HCT116 (cell line): ENCODE measurements at regions not wholly inside any gene's neighbourhood (a gene's known extent, or its start where the extent isn't known, plus 50 kb on each side); places are given as distances from the start of the nearest gene placed in this dataset.

Experiments used
- ATAC-seq: fragments of 200-7000 bp; cut with Tn5 transposase; 2 replicates; pipeline ENCODE4 v1.9.1; 2020; ENCODE audit warnings: mild to moderate bottlenecking, moderate library complexity
- BruUV-seq: library from RNA; stranded (reverse); fragments of 400-500 nt; replicated peaks from 2 replicates; lab custom pipeline; 2021; lab: Mats Ljungman, UMichigan
- CTCF ChIA-PET: fragments of 300-600 bp; sonication (Branson Sonifier 250); formaldehyde crosslinking; loops from one replicate; lab custom pipeline; 2021; ENCODE audit warnings: antibody characterized with exemption; lab: Charles Lee
- POLR2A ChIA-PET: fragments of 300-600, 350-600 bp; sonication (Branson Sonifier 250); formaldehyde crosslinking; loops from one replicate; lab custom pipeline; 2021; ENCODE audit warnings: antibody characterized with exemption; lab: Charles Lee
- RAD21 ChIA-PET, 2 experiments: fragments of 300-600 bp; sonication (Branson Sonifier 250); formaldehyde crosslinking; loops; one replicate each; lab custom pipeline; 2023; ENCODE audit warnings: low total read pairs in 2 of 2; ENCODE audit not compliant: uncharacterized antibody in 2 of 2, unreplicated experiment in 2 of 2, low non-redundant PET in 1 of 2; lab: Charles Lee
- DNase-seq: peaks from one replicate; pipeline ENCODE4 v3.0.0-alpha.2; 2010; ENCODE audit warnings: low read depth, low spot score
- H2AFZ ChIP-seq: fragments of 200-600 bp; shearing (Covaris generic), sonication (generic); 2 replicates; pipeline ENCODE4 v1.6.1; 2017; ENCODE audit warnings: low read depth, mixed run types, mixed read lengths, antibody characterized with exemption, low read length; ENCODE audit not compliant: poor library complexity, severe bottlenecking
- H3K27ac ChIP-seq: 2 replicates; pipeline ENCODE4 v1.5.1; 2012; ENCODE audit warnings: low read depth, low read length
- H3K27me3 ChIP-seq: fragments of 200-600 bp; sonication (generic); 2 replicates; pipeline ENCODE4 v1.6.1; 2016; ENCODE audit warnings: mixed run types, low read length, mixed read lengths; ENCODE audit not compliant: insufficient read depth
- H3K36me3 ChIP-seq, 2 experiments: fragments of 200-500 bp in 1 of 2; fragments of 200-600 bp in 1 of 2; sonication (Bioruptor generic) in 1 of 2; sonication (generic) in 1 of 2; 2 replicates each; pipeline versions ENCODE4 v1.5.1 to v1.6.1; 2014 to 2016; ENCODE audit warnings: low read length in 2 of 2, inconsistent platforms in 1 of 2, mixed read lengths in 1 of 2, mixed run types in 1 of 2; ENCODE audit not compliant: insufficient read depth in 2 of 2, control insufficient read depth in 1 of 2
- H3K4me1 ChIP-seq, 2 experiments: fragments of 200-600 bp in 1 of 2; sonication (generic) in 1 of 2; 2 replicates each; pipeline versions ENCODE4 v1.5.1 to v1.6.1; 2012 to 2017; ENCODE audit warnings: low read length in 2 of 2, inconsistent platforms in 1 of 2, mild to moderate bottlenecking in 1 of 2, mixed read lengths in 1 of 2, mixed run types in 1 of 2, moderate library complexity in 1 of 2; ENCODE audit not compliant: insufficient read depth in 2 of 2, control insufficient read depth in 1 of 2
- H3K4me2 ChIP-seq: fragments of 200-600 bp; sonication (generic); 2 replicates; pipeline ENCODE4 v1.6.1; 2017; ENCODE audit warnings: mixed run types, low read length, mixed read lengths
- H3K4me3 ChIP-seq, 2 experiments: fragments of 200-600 bp in 1 of 2; sonication (generic) in 1 of 2; replicated peaks in 1 of 2; 2 replicates each; pipeline ENCODE4 v1.5.1; 2011 to 2016; ENCODE audit warnings: low read length in 2 of 2, control low read depth in 1 of 2, low read depth in 1 of 2, mild to moderate bottlenecking in 1 of 2, mixed read lengths in 1 of 2, mixed run types in 1 of 2
- H3K79me2 ChIP-seq: fragments of 200-600 bp; sonication (generic); 2 replicates; pipeline ENCODE4 v1.6.1; 2017; ENCODE audit warnings: mild to moderate bottlenecking, mixed run types, low read length, moderate library complexity, mixed read lengths; ENCODE audit not compliant: insufficient read depth
- H3K9ac ChIP-seq: fragments of 200-600 bp; sonication (generic); 2 replicates; pipeline ENCODE4 v1.6.1; 2016; ENCODE audit warnings: low read length, mixed read lengths
- H3K9me2 ChIP-seq: fragments of 200-600 bp; sonication (generic), shearing (Covaris generic); 2 replicates; pipeline ENCODE4 v1.6.1; 2017; ENCODE audit warnings: mixed run types, mild to moderate bottlenecking, moderate library complexity; ENCODE audit not compliant: insufficient read depth
- H3K9me3 ChIP-seq, 2 experiments: fragments of 200-500 bp in 1 of 2; fragments of 200-600 bp in 1 of 2; sonication (Bioruptor generic) in 1 of 2; sonication (generic) in 1 of 2; 2 replicates each; pipeline ENCODE4 v1.6.1; 2014 to 2017; ENCODE audit warnings: low read length in 2 of 2, mixed read lengths in 2 of 2, inconsistent platforms in 1 of 2, low read depth in 1 of 2, mild to moderate bottlenecking in 1 of 2, mixed run types in 1 of 2, moderate library complexity in 1 of 2; ENCODE audit not compliant: control insufficient read depth in 1 of 2, insufficient read depth in 1 of 2
- H4K20me1 ChIP-seq: fragments of 200-600 bp; sonication (generic), shearing (Covaris generic); 2 replicates; pipeline ENCODE4 v1.6.1; 2017; ENCODE audit warnings: mixed run types, mild to moderate bottlenecking, moderate library complexity; ENCODE audit not compliant: insufficient read depth
- CEBPB ChIP-seq: IDR thresholded peaks from 2 replicates; pipeline ENCODE4 v1.6.1; 2012; ENCODE audit warnings: low read depth
- CTCF ChIP-seq, 3 experiments: fragments of 200-600 bp in 1 of 3; sonication (generic) in 1 of 3; IDR thresholded peaks in 2 of 3; conservative IDR thresholded peaks in 1 of 3; 2 replicates each; pipeline ENCODE4 v1.5.1; 2012 to 2017; ENCODE audit warnings: low read depth in 2 of 3, low read length in 2 of 3, antibody characterized with exemption in 1 of 3, borderline replicate concordance in 1 of 3, control low read depth in 1 of 3, mild to moderate bottlenecking in 1 of 3, mixed read lengths in 1 of 3, mixed run types in 1 of 3, moderate library complexity in 1 of 3; ENCODE audit not compliant: insufficient read depth in 1 of 3
- EGR1 ChIP-seq: IDR thresholded peaks from 2 replicates; pipeline ENCODE4 v1.6.1; 2012; ENCODE audit warnings: low read depth
- ELF1 ChIP-seq: IDR thresholded peaks from 2 replicates; pipeline ENCODE4 v1.6.1; 2012; ENCODE audit warnings: low read depth, borderline replicate concordance
- EZH2phosphoT487 ChIP-seq: fragments of 200-600 bp; IDR thresholded peaks from 2 replicates; pipeline ENCODE4 v1.6.1; 2018; ENCODE audit warnings: antibody characterized with exemption, borderline replicate concordance
- FOSL1 ChIP-seq: IDR thresholded peaks from 2 replicates; pipeline ENCODE4 v1.6.1; 2012; ENCODE audit warnings: low read depth
- JUND ChIP-seq: IDR thresholded peaks from 2 replicates; pipeline ENCODE4 v1.6.1; 2012
- TCF7L2 ChIP-seq: IDR thresholded peaks from 2 replicates; pipeline ENCODE4 v1.7.0; 2011; ENCODE audit warnings: borderline replicate concordance, inconsistent platforms; ENCODE audit not compliant: insufficient read depth, insufficient read length; ENCODE audit errors: extremely low read depth
- ZFX ChIP-seq: fragments of 450-650 bp; IDR thresholded peaks from 2 replicates; pipeline ENCODE4 v1.6.1; 2017
- intact Hi-C: fragments of 100-400 bp; cut with micrococcal nuclease; formaldehyde crosslinking; loops from 2 replicates; pipeline ENCODE4 v1.10.0; 2022
- TF ChIP-seq, protein P1 (sequence below): IDR thresholded peaks from 2 replicates; pipeline ENCODE4 v1.6.1; 2012
- TF ChIP-seq, protein P2 (sequence below): IDR thresholded peaks from 2 replicates; pipeline ENCODE4 v1.6.1; 2011; ENCODE audit warnings: mild to moderate bottlenecking, low read length, moderate library complexity; ENCODE audit not compliant: insufficient replicate concordance; ENCODE audit errors: extremely low read depth
- TF ChIP-seq, protein P3 (sequence below): IDR thresholded peaks from 2 replicates; pipeline ENCODE4 v1.6.1; 2012; ENCODE audit warnings: low read depth

DNA sequence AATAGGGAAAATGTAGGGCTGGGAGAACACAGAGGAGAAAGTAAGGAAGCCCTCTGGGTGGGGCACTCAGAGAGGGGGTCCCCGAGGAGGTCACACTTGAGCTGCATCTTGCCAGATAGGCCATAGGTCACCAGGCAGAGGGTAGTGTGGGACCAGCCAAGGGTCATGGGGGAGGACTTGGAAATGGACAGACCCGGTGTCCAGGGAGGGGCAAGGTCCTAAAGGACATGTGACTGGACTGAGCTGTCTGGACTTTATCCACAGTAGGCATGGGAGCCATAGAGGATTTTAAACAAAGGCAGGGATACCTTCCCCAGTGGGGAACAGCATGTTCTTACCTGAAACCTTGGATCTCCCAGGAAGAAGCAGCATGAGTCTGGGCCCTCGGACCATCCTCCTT is 266.7 kb downstream of the LRFN2 start:
- Histone ChIP-seq H3K27me3 (peaks cover 67% of the 10 kb centered on the region), H3K9ac (no peak overlapping the region), H2AFZ (no peak overlapping the region), H3K9me3 (no peaks in the 10 kb centered on the region), H3K4me2 (no peak overlapping the region), H3K27ac (no peak overlapping the region), H3K4me3 (no peak overlapping the region), H3K79me2 (no peaks in the 10 kb centered on the region), H3K36me3 (no peaks in the 10 kb centered on the region), H3K9me2 (no peaks in the 10 kb centered on the region), H4K20me1 (no peaks in the 10 kb centered on the region), H3K4me1 (no peaks in the 10 kb centered on the region)
- ATAC-seq (no peak), DNase-seq (no peak)
- intact Hi-C loops, result no loop called here
- ChIA-PET RAD21 (no interaction called here), CTCF (no interaction called here), POLR2A (no interaction called here)
- BruUV-seq, result no TSS peak
- TF ChIP-seq TCF7L2, result no peak
- TF ChIP-seq JUND, result no peak
- TF ChIP-seq CTCF (IDR thresholded peaks at IDR 0.05 in 2 of 3, conservative IDR thresholded peaks at IDR 0.05 in 1 of 3; ENCODE audit: borderline replicate concordance in 1 of 3, insufficient read depth in 1 of 3, low read depth in 2 of 3, low read length in 2 of 3), result no peak
- no peak for TF ChIP-seq CEBPB
- TF ChIP-seq, protein P1, sequence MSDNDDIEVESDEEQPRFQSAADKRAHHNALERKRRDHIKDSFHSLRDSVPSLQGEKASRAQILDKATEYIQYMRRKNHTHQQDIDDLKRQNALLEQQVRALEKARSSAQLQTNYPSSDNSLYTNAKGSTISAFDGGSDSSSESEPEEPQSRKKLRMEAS, result no peak
- no peak for TF ChIP-seq ZFX
- no peak for TF ChIP-seq FOSL1
- TF ChIP-seq, protein P2, sequence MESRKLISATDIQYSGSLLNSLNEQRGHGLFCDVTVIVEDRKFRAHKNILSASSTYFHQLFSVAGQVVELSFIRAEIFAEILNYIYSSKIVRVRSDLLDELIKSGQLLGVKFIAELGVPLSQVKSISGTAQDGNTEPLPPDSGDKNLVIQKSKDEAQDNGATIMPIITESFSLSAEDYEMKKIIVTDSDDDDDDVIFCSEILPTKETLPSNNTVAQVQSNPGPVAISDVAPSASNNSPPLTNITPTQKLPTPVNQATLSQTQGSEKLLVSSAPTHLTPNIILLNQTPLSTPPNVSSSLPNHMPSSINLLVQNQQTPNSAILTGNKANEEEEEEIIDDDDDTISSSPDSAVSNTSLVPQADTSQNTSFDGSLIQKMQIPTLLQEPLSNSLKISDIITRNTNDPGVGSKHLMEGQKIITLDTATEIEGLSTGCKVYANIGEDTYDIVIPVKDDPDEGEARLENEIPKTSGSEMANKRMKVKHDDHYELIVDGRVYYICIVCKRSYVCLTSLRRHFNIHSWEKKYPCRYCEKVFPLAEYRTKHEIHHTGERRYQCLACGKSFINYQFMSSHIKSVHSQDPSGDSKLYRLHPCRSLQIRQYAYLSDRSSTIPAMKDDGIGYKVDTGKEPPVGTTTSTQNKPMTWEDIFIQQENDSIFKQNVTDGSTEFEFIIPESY, result no peak
- TF ChIP-seq EZH2phosphoT487, result no peak
- TF ChIP-seq, protein P3, sequence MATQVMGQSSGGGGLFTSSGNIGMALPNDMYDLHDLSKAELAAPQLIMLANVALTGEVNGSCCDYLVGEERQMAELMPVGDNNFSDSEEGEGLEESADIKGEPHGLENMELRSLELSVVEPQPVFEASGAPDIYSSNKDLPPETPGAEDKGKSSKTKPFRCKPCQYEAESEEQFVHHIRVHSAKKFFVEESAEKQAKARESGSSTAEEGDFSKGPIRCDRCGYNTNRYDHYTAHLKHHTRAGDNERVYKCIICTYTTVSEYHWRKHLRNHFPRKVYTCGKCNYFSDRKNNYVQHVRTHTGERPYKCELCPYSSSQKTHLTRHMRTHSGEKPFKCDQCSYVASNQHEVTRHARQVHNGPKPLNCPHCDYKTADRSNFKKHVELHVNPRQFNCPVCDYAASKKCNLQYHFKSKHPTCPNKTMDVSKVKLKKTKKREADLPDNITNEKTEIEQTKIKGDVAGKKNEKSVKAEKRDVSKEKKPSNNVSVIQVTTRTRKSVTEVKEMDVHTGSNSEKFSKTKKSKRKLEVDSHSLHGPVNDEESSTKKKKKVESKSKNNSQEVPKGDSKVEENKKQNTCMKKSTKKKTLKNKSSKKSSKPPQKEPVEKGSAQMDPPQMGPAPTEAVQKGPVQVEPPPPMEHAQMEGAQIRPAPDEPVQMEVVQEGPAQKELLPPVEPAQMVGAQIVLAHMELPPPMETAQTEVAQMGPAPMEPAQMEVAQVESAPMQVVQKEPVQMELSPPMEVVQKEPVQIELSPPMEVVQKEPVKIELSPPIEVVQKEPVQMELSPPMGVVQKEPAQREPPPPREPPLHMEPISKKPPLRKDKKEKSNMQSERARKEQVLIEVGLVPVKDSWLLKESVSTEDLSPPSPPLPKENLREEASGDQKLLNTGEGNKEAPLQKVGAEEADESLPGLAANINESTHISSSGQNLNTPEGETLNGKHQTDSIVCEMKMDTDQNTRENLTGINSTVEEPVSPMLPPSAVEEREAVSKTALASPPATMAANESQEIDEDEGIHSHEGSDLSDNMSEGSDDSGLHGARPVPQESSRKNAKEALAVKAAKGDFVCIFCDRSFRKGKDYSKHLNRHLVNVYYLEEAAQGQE, result no peak
- no peak for TF ChIP-seq EGR1
- no peak for TF ChIP-seq ELF1
